ENCODE measurements at regions not wholly inside any gene's neighbourhood (a gene's known extent, or its start where the extent isn't known, plus 50 kb on each side); places are given as distances from the start of the nearest gene placed in this dataset.
A peak's percentile ranks its signal among the peaks of the same experiment; 100 is the strongest.

DNA sequence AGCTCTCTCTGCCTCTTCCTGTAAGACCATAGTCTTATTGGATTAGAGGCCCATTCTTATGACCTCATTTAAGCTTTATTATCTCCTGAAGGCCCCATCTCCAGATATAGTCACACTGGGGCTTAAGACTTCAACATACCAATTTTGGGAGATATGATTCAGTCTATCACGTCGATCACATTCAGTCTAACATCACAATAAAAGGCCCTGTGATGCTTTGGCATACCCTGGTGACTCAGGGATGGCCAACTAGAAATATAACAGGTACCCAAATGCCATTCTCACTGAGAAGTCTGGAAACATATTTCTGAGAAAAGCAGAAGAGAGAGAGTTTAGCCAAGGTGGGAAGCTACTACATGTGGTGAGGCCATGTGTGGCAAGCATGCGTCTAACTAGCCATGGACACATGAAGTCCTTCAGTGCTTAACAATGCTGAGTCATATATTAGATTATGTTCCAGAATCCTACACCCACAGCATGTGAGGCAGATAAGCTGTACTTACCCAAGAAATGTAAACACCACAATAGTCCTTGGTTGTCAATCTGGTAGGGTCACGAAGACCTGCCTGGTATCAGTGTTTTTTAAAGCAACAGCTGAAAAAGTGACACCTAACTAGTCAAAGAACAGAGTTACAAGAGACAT lies 485.1 kb downstream of the FOXO1 start:
- DNase-seq: no peak
- Histone ChIP-seq H3K27me3 (ENCODE audit: insufficient read depth in 3 of 3, low read length in 2 of 3) (no peaks in the 10 kb centered on the region), H3K36me3 (ENCODE audit: insufficient read depth in 1 of 2, low read depth in 1 of 2) (peaks cover 0 to 3% of the 10 kb centered on the region in 2 donors), H3K4me3 (no peak overlapping the region), H3K4me1 (no peaks in the 10 kb centered on the region), H3K27ac (no peak overlapping the region), H3K9me3 (no peaks in the 10 kb centered on the region)
- TF ChIP-seq, protein P1, sequence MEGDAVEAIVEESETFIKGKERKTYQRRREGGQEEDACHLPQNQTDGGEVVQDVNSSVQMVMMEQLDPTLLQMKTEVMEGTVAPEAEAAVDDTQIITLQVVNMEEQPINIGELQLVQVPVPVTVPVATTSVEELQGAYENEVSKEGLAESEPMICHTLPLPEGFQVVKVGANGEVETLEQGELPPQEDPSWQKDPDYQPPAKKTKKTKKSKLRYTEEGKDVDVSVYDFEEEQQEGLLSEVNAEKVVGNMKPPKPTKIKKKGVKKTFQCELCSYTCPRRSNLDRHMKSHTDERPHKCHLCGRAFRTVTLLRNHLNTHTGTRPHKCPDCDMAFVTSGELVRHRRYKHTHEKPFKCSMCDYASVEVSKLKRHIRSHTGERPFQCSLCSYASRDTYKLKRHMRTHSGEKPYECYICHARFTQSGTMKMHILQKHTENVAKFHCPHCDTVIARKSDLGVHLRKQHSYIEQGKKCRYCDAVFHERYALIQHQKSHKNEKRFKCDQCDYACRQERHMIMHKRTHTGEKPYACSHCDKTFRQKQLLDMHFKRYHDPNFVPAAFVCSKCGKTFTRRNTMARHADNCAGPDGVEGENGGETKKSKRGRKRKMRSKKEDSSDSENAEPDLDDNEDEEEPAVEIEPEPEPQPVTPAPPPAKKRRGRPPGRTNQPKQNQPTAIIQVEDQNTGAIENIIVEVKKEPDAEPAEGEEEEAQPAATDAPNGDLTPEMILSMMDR (IDR thresholded peaks at IDR 0.05): no peak
- intact Hi-C loops (cut with DNase I): no loop called here
- WGBS, 3 donors: 84 to 95% (median 90%) methylated on average over 4 of the region's 4 CpGs
- ATAC-seq: peak in 3 of 4 donors; percentile 37 to 67 (median 58)

DNA sequence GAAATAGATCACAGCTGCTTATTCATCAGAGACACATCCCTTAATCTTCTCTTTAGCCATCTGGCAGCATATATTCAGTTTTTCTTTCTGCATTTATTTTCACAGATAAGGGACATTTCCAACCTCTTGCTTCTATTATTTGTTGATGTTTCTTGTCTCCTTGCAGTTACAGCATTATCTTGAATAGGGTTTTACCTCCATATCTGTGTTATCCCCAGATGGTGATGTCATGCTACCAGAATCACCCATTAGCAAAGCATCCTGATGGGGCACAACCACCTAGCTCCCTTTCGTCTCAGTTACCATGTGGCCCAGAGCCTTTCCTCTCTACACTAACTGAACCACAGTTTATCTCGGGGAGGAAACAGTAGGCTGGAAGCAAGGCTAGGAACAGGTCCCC lies 483.9 kb downstream of the FOXO1 start:
- 85 to 94% (median 88%) methylated on average over 2 of the region's 2 CpGs for WGBS, 3 donors
- no peak for ATAC-seq
- no peak overlapping the region for H3K27ac ChIP-seq
- no peak overlapping the region for H3K4me3 ChIP-seq
- TF ChIP-seq, protein P1 (IDR thresholded peaks at IDR 0.05): no peak
- H3K4me1 ChIP-seq: no peaks in the 10 kb centered on the region
- DNase-seq: no peak
- H3K9me3 ChIP-seq: no peaks in the 10 kb centered on the region
- no peaks in the 10 kb centered on the region for H3K27me3 ChIP-seq (ENCODE audit: insufficient read depth in 3 of 3, low read length in 2 of 3)
- H3K36me3 ChIP-seq (ENCODE audit: insufficient read depth in 1 of 2, low read depth in 1 of 2): no peaks in the 10 kb centered on the region
- intact Hi-C loops (cut with DNase I): no loop called here

DNA sequence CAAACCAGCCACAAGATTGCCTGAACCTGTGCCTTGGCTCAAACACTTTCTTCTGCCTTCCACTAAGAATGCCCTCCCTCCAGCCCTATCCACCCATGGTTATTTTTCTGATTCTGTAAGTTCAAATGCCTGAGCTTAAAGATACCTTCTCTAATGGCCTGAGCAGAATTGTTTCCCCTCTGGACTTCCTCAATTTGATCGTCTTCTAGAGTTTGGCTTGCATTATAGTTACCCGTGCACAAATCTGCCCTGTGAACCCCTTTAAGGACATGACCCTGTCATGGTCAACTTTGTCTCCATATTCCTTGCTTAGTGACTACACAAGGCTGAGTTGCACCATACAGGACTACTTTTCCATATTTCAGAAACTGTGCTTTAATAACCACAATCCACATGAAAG lies 481.0 kb downstream of the FOXO1 start:
- ATAC-seq: no peak
- intact Hi-C loops (cut with DNase I): no loop called here
- 62 to 75% (median 67%) methylated on average over 2 of the region's 2 CpGs for WGBS, 3 donors

DNA sequence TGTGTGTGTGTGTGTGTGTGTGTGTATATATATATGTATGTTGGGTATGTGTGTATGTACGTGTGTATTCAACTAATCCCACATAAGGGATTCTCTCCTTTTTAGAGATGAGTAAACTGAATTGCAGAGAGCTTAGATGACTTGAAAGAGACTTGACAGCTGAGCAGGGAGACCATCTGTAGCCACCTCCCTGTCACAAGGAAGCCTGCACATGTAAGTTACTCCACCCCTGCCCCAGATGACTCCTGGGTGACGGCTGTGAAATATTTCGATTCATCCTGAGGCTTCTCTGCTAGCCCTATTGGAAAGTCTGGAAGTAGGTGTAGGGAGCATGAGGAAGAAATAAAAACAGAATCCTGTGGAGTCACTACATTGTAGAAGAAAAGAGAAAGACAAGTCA lies 480.4 kb downstream of the FOXO1 start:
- intact Hi-C loops (cut with DNase I): no loop called here
- DNase-seq: no peak
- 45 to 79% (median 51%) methylated on average over 3 of the region's 3 CpGs for WGBS, 3 donors
- Histone ChIP-seq H3K27me3 (ENCODE audit: insufficient read depth in 3 of 3, low read length in 2 of 3) (no peaks in the 10 kb centered on the region), H3K4me3 (no peak overlapping the region), H3K9me3 (no peaks in the 10 kb centered on the region), H3K36me3 (ENCODE audit: insufficient read depth in 1 of 2, low read depth in 1 of 2) (no peaks in the 10 kb centered on the region), H3K4me1 (peaks cover 9% of the 10 kb centered on the region), H3K27ac (no peak overlapping the region)
- peak in 1 of 4 donors; percentile 19 for ATAC-seq
- TF ChIP-seq, protein P1 (IDR thresholded peaks at IDR 0.05): no peak

More for the DNA sequence above, 481.0 kb downstream of the FOXO1 start:
- Histone ChIP-seq H3K36me3 (ENCODE audit: insufficient read depth in 1 of 2, low read depth in 1 of 2) (no peaks in the 10 kb centered on the region), H3K27ac (no peak overlapping the region), H3K9me3 (no peaks in the 10 kb centered on the region), H3K4me3 (no peak overlapping the region), H3K4me1 (peaks cover 3% of the 10 kb centered on the region), H3K27me3 (ENCODE audit: insufficient read depth in 3 of 3, low read length in 2 of 3) (no peaks in the 10 kb centered on the region)
- DNase-seq: no peak
- TF ChIP-seq, protein P1 (IDR thresholded peaks at IDR 0.05): no peak
